HL-60 (cell line): ENCODE measurements at regions not wholly inside any gene's neighbourhood (a gene's known extent, or its start where the extent isn't known, plus 50 kb on each side); places are given as distances from the start of the nearest gene placed in this dataset.

Experiments
- GABPA ChIP-seq: IDR thresholded peaks from 2 replicates; pipeline ENCODE4 v1.6.1; 2012; ENCODE audit warnings: low read depth
- POLR2AphosphoS5 ChIP-seq: IDR thresholded peaks from 2 replicates; pipeline ENCODE4 v1.6.1; 2012; ENCODE audit warnings: low read depth
- SPI1 ChIP-seq: IDR thresholded peaks from 2 replicates; pipeline ENCODE4 v1.6.1; 2012; ENCODE audit warnings: low read depth, mild to moderate bottlenecking, borderline replicate concordance
- TF ChIP-seq, protein P1 (sequence below): IDR thresholded peaks from 2 replicates; pipeline ENCODE4 v1.6.1; 2012; ENCODE audit warnings: low read depth; ENCODE audit not compliant: insufficient replicate concordance
- TF ChIP-seq, protein P2 (sequence below): IDR thresholded peaks from one replicate; pipeline ENCODE4 v1.5.1; 2011; ENCODE audit warnings: low read length, control low read depth, inconsistent platforms; ENCODE audit not compliant: insufficient read depth

- TF ChIP-seq SPI1: no peak
- TF ChIP-seq, protein P1, sequence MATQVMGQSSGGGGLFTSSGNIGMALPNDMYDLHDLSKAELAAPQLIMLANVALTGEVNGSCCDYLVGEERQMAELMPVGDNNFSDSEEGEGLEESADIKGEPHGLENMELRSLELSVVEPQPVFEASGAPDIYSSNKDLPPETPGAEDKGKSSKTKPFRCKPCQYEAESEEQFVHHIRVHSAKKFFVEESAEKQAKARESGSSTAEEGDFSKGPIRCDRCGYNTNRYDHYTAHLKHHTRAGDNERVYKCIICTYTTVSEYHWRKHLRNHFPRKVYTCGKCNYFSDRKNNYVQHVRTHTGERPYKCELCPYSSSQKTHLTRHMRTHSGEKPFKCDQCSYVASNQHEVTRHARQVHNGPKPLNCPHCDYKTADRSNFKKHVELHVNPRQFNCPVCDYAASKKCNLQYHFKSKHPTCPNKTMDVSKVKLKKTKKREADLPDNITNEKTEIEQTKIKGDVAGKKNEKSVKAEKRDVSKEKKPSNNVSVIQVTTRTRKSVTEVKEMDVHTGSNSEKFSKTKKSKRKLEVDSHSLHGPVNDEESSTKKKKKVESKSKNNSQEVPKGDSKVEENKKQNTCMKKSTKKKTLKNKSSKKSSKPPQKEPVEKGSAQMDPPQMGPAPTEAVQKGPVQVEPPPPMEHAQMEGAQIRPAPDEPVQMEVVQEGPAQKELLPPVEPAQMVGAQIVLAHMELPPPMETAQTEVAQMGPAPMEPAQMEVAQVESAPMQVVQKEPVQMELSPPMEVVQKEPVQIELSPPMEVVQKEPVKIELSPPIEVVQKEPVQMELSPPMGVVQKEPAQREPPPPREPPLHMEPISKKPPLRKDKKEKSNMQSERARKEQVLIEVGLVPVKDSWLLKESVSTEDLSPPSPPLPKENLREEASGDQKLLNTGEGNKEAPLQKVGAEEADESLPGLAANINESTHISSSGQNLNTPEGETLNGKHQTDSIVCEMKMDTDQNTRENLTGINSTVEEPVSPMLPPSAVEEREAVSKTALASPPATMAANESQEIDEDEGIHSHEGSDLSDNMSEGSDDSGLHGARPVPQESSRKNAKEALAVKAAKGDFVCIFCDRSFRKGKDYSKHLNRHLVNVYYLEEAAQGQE: no peak
- no peak for TF ChIP-seq GABPA
- no peak for TF ChIP-seq POLR2AphosphoS5
- TF ChIP-seq, protein P2, sequence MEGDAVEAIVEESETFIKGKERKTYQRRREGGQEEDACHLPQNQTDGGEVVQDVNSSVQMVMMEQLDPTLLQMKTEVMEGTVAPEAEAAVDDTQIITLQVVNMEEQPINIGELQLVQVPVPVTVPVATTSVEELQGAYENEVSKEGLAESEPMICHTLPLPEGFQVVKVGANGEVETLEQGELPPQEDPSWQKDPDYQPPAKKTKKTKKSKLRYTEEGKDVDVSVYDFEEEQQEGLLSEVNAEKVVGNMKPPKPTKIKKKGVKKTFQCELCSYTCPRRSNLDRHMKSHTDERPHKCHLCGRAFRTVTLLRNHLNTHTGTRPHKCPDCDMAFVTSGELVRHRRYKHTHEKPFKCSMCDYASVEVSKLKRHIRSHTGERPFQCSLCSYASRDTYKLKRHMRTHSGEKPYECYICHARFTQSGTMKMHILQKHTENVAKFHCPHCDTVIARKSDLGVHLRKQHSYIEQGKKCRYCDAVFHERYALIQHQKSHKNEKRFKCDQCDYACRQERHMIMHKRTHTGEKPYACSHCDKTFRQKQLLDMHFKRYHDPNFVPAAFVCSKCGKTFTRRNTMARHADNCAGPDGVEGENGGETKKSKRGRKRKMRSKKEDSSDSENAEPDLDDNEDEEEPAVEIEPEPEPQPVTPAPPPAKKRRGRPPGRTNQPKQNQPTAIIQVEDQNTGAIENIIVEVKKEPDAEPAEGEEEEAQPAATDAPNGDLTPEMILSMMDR: no peak
These were observed 332.0 kb downstream of the NSUN3 start for GRCh38 chr3:94394885-94395284.
